Activated T-helper 1 cell treated with anti-CD3 and anti-CD28 coated beads, Interleukin-12 subunit alpha, Interleukin-12 subunit beta, Interleukin-2, Interleukin-4 antibody, amounts not matched to agents 30 ng/mL and 10 ng/mL and 1 ng/mL, durations not matched to agents 14 hours and 24 hours and 36 hours (primary cell): ENCODE measurements at regions not wholly inside any gene's neighbourhood (a gene's known extent, or its start where the extent isn't known, plus 50 kb on each side); places are given as distances from the start of the nearest gene placed in this dataset.

Experiments used
- DNase-seq: peaks from one replicate; pipeline ENCODE4 v3.0.0; 2021; ENCODE audit warnings: low spot score
- H3K27ac Mint-ChIP-seq: one replicate; pipeline ENCODE4 v1.8.0; 2021; ENCODE audit warnings: mild to moderate bottlenecking, mixed read lengths
- H3K27me3 Mint-ChIP-seq: one replicate; pipeline ENCODE4 v1.8.0; 2022; ENCODE audit warnings: mild to moderate bottlenecking, moderate library complexity, mixed read lengths; ENCODE audit not compliant: insufficient read depth
- H3K36me3 Mint-ChIP-seq: one replicate; pipeline ENCODE4 v1.8.0; 2021; ENCODE audit warnings: low read depth, mixed read lengths
- H3K4me1 Mint-ChIP-seq: one replicate; pipeline ENCODE4 v1.8.0; 2021; ENCODE audit warnings: low read depth, mixed read lengths
- H3K4me3 Mint-ChIP-seq: one replicate; pipeline ENCODE4 v1.8.0; 2021; ENCODE audit warnings: mild to moderate bottlenecking, moderate library complexity, mixed read lengths
- H3K9me3 Mint-ChIP-seq: one replicate; pipeline ENCODE4 v1.8.0; 2021; ENCODE audit warnings: mixed read lengths
- intact Hi-C: fragments of 100-400 bp; cut with micrococcal nuclease; formaldehyde crosslinking; loops from one replicate; pipeline ENCODE4 v1.15.1; 2024

DNA sequence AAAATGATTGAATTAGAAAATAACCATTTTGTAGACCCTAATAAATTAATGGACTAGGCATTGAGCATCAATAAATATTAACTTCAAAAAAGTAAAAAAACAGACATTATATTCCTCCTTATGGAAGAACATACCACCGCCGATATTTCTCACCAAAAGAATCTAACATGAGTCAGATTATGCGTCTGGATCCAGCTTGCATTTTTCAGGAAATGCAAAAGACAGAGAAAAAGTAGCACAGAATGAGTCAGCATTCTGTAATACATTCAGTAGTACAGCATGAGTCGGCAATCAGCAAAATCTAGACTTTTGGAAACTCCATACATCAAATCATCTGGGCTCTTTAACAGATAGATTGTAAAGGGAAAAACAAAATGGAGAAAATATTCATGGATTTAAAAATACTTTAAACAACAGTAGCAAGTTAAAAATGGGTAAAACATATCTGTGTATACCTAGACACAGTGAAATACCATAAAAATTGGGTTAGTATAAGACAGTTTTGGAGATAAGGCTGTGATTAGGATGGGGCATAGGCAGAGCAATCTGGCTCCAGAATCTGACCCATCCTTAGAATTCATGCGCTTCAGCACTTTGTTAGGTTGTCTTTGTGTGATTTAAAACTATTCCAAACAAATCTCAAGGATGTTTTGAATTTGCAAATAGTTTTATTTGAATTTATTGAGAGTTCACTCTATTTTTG lies 633.0 kb upstream of the FAM241A start:
- H3K27me3 Mint-ChIP-seq: peaks cover 4% of the 10 kb centered on the region
- intact Hi-C loops: no loop called here
- no peak overlapping the region for H3K27ac Mint-ChIP-seq
- no peak for DNase-seq
- no peaks in the 10 kb centered on the region for H3K9me3 Mint-ChIP-seq
- no peak overlapping the region for H3K4me3 Mint-ChIP-seq
- no peaks in the 10 kb centered on the region for H3K4me1 Mint-ChIP-seq
- H3K36me3 Mint-ChIP-seq: no peaks in the 10 kb centered on the region

DNA sequence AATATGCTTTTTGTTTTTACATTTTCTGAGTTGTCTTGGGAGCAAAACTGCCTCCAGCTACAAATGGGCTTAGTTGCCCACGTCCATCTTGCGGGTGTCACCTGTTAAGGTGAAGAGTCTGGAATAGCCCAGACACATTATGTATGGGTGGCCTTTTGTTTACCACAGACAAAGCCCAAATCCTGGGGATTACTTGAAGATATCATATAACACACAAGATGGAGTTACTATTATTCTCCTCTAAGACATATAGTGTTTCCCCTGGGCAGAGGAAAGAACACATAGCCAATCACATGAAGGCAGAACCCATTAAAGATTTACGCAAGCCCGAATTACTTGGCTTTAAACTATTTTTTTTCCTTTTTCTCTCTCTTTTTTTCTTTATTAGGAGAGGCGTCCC lies 625.6 kb upstream of the FAM241A start:
- Mint-ChIP-seq H3K27ac (no peak overlapping the region), H3K36me3 (no peaks in the 10 kb centered on the region), H3K9me3 (no peaks in the 10 kb centered on the region), H3K27me3 (no peaks in the 10 kb centered on the region), H3K4me3 (no peak overlapping the region), H3K4me1 (no peaks in the 10 kb centered on the region)
- intact Hi-C loops: no loop called here
- DNase-seq: no peak

DNA sequence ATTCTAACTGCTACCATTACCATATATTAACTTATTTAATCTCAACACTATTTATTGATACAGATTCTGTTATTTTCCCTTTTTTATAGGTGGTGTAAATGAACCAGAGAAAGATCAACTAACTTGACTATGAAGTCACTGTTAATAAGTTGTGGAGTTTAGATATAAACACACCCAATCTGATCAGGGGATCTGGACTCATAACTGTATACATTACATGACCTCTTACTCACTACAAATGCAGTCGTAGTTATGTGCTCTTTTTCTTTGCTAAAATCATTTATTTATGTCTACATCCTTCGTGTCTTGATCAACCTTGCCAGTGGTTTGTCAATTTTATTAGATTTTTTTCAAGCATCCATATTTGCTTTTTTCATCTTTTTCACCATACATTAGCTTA lies 614.8 kb upstream of the FAM241A start:
- Mint-ChIP-seq H3K4me1 (no peaks in the 10 kb centered on the region), H3K4me3 (no peak overlapping the region), H3K27ac (no peak overlapping the region), H3K36me3 (no peaks in the 10 kb centered on the region), H3K9me3 (peaks cover 12% of the 10 kb centered on the region), H3K27me3 (no peaks in the 10 kb centered on the region)
- intact Hi-C loops: no loop called here
- DNase-seq: no peak

DNA sequence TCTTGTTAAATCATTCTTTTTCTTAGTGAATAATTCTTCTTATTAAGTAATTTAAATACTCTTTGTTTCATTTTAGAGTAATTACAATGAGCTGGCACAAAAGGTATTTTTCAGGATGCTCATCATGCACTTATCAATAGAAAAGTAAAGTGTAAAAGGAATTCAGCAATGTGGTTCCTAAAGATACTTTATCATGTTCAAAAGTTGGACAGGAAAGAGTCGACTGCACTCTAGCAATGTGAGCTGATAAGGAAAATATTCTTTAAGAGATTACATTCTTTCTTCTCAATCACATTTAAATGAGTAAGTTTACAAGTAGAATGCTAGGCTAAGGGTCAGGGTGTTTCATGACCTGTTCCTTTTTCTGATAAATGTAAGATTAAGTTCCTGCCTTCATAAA lies 609.5 kb upstream of the FAM241A start:
- no peaks in the 10 kb centered on the region for H3K9me3 Mint-ChIP-seq
- no peak for DNase-seq
- H3K4me1 Mint-ChIP-seq: no peaks in the 10 kb centered on the region
- intact Hi-C loops: no loop called here
- H3K27me3 Mint-ChIP-seq: no peaks in the 10 kb centered on the region
- H3K27ac Mint-ChIP-seq: no peak overlapping the region
- H3K4me3 Mint-ChIP-seq: no peak overlapping the region
- no peaks in the 10 kb centered on the region for H3K36me3 Mint-ChIP-seq

DNA sequence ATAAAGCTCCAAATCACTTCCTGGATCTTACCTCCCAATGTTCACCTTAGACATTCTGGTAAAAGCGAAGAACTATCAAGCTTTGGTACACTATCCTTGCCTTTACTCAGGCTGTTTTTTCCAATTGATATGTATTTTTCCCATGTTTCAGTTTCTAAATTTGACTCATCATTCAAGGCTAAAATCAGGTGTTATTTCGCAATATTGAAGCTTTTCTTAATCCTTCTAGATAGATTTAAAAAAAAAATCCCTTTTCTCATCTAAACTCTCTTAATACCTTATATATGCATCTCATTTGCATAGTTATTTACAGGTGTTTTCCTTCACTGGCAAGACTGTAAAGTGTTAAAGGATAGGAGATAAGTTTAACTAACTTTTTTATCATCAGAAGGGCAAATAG lies 608.1 kb upstream of the FAM241A start:
- H3K4me1 Mint-ChIP-seq: no peaks in the 10 kb centered on the region
- intact Hi-C loops: no loop called here
- H3K9me3 Mint-ChIP-seq: no peaks in the 10 kb centered on the region
- no peaks in the 10 kb centered on the region for H3K27me3 Mint-ChIP-seq
- no peaks in the 10 kb centered on the region for H3K36me3 Mint-ChIP-seq
- no peak overlapping the region for H3K4me3 Mint-ChIP-seq
- no peak overlapping the region for H3K27ac Mint-ChIP-seq
- DNase-seq: no peak

DNA sequence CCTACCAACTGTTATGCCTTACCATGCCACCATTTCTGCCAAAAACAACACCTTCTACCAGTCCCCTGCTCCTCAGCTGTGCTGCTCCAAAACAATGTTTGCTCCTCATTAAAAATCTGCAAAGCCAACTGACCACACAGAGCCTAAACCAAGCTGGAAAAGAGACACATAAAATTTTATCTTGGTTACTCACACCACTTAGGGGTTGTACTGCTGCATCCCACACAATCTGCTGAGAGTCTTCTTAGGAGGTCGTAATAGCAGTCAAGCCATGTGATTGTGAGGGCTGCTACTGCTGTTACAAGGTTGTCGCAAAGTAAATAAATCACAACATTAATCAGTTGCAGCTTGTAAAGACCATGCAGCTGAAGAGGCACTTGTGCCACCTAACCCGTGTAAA lies 607.4 kb upstream of the FAM241A start:
- no peak overlapping the region for H3K4me3 Mint-ChIP-seq
- H3K9me3 Mint-ChIP-seq: no peaks in the 10 kb centered on the region
- no peaks in the 10 kb centered on the region for H3K27me3 Mint-ChIP-seq
- DNase-seq: no peak
- H3K36me3 Mint-ChIP-seq: no peaks in the 10 kb centered on the region
- no peaks in the 10 kb centered on the region for H3K4me1 Mint-ChIP-seq
- H3K27ac Mint-ChIP-seq: no peak overlapping the region
- intact Hi-C loops: no loop called here

DNA sequence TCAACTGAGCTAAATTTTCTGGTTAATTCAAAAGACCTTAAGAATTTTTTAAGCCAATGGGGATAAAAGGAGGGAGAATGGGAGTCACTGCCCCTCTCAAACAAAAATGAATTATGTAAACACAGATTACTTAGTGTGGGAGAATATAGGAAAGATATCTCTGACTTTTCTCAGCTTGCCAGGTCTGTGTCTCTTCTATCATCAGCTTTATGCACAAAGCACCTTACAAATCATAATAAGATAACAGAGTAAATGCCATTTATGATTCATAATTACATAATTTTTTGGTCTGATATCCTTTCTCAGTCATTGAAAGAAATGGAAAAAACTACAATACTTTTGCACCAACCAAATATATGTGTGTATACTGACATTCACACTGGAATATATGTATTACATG lies 604.6 kb upstream of the FAM241A start:
- Mint-ChIP-seq H3K4me1 (no peaks in the 10 kb centered on the region), H3K4me3 (no peak overlapping the region), H3K27me3 (no peaks in the 10 kb centered on the region), H3K9me3 (no peaks in the 10 kb centered on the region), H3K27ac (no peak overlapping the region), H3K36me3 (no peaks in the 10 kb centered on the region)
- DNase-seq: no peak
- intact Hi-C loops: no loop called here

DNA sequence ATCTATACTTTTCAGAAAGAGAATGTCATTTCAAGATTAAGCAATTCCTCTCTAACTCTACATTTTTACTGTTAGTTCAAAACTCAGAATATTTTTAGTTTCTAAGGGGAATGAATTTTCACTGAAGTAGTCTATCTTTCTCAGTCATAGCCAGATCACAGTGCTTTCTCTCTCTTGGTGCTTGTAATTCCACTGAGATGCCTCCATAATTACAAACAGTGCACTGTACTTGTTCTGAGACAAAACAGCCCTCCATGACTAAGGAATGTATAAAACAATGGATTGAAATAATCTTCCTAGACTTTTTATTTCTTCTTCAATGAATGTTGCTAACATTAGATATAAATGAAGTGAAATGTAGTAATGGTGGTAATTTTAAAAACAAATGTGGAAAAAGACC lies 603.2 kb upstream of the FAM241A start:
- Mint-ChIP-seq H3K4me3 (no peak overlapping the region), H3K9me3 (no peaks in the 10 kb centered on the region), H3K36me3 (no peaks in the 10 kb centered on the region), H3K4me1 (no peaks in the 10 kb centered on the region), H3K27ac (no peak overlapping the region), H3K27me3 (no peaks in the 10 kb centered on the region)
- intact Hi-C loops: no loop called here
- no peak for DNase-seq

DNA sequence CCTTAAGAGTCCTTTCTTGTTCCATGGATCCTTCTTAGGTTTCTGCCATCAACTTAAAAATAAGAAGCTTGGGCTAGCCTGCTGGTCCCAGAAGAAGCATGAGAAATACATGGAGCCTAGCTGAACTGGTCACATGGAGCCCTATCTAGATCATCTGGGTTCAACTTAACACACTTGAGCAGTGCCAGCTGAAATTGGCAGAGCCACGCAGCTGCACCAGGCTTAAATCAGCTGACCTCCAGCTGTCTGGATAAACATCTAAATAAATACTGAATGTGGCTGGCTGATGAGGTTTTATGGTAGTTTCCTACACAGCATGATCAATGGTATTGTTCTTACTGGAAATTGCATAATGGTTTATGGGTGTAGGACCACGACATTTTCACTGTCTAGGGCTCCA lies 598.4 kb upstream of the FAM241A start:
- intact Hi-C loops: no loop called here
- no peaks in the 10 kb centered on the region for H3K36me3 Mint-ChIP-seq
- H3K27me3 Mint-ChIP-seq: no peaks in the 10 kb centered on the region
- no peak overlapping the region for H3K27ac Mint-ChIP-seq
- H3K4me1 Mint-ChIP-seq: no peaks in the 10 kb centered on the region
- no peak for DNase-seq
- H3K9me3 Mint-ChIP-seq: no peaks in the 10 kb centered on the region
- no peak overlapping the region for H3K4me3 Mint-ChIP-seq

DNA sequence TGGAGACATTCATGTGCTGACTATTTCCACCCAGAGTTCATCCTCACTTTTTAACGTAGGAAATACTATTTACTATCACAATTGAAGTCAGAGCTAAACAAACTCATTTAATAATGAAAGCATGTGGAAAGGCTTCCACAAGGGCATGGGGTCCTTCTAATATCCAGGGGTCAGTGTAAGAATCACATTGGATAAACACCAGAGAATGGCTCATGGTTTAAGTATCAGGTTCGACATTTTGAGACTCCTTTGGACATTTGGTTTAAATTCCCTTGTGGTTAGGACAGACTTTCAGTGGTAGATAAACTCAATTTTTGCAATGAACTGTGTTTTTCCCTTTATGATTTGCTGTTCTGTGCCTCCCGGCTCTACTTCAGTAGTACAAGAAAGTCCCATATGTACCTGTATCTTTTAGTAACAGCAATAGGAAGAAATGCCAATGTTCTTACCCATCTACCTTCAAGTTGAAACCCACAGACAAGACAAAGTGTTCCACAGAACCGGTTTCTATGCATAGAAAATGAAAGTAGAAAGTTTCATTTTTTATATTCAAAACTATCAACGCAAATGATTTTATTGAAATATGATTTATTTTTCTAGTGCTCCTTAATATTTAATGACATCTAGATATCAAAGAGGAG lies 589.0 kb upstream of the FAM241A start:
- Mint-ChIP-seq H3K27me3 (no peaks in the 10 kb centered on the region), H3K9me3 (no peaks in the 10 kb centered on the region), H3K4me1 (no peaks in the 10 kb centered on the region), H3K27ac (no peak overlapping the region), H3K4me3 (no peak overlapping the region), H3K36me3 (no peaks in the 10 kb centered on the region)
- intact Hi-C loops: no loop called here
- no peak for DNase-seq

DNA sequence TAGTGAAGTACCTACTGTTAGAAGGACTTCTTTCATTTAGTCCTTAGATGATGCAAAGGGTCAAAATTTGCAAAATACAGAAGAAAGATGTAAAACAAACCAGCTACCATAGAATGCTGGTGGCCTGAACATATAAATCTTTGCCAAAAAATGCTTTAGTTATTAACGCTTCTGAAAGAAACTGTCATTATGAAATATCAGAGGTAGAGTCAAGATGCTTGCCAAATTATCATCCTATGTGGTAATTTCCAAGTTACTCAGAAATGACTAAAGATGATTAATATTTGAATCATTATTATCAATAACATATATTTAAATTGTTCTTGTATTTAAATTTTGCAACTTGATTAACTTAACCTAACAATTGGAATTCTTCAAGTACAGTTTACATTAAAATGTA lies 588.4 kb upstream of the FAM241A start:
- Mint-ChIP-seq H3K4me1 (no peaks in the 10 kb centered on the region), H3K27ac (no peak overlapping the region), H3K9me3 (no peaks in the 10 kb centered on the region), H3K27me3 (no peaks in the 10 kb centered on the region), H3K36me3 (no peaks in the 10 kb centered on the region), H3K4me3 (no peak overlapping the region)
- intact Hi-C loops: no loop called here
- no peak for DNase-seq

DNA sequence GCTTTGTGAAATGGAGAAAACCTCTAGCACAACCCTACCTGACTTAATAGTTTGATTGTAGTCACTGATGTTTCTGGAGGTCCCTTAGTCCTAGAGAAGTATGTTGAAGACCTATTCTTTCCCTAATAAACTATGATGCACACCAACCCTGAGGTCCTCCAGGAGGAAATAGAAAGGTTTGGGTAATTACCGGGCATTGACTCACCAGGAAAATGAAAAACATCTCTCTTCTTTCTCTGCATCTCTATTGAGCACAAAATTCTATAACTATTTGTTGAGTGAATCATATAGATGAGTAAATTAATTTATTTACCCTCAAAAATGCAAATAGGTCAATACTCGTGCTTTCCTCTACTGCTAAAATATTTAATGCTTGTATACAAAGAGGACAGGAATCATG lies 582.4 kb upstream of the FAM241A start:
- Mint-ChIP-seq H3K27ac (no peak overlapping the region), H3K4me1 (no peaks in the 10 kb centered on the region), H3K27me3 (no peaks in the 10 kb centered on the region), H3K36me3 (no peaks in the 10 kb centered on the region), H3K4me3 (no peak overlapping the region), H3K9me3 (no peaks in the 10 kb centered on the region)
- no peak for DNase-seq
- intact Hi-C loops: no loop called here

DNA sequence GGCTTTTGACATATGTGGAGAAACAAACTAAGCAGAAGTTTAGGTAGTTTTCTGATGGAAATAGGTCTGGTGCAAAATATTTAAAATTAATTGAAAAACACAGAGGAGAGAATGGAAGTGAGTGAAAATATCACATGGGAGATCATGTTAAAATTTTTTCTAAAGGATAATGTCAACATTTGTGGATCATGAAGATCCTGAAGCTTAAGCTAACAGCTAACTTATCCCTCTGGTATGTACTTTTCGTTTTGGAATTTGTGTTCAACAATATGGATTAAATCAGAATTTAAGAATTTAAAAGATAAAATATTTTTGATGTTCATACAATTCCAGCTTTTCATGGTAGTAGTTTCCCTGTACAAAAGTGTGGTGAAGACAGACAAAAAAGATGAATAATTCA lies 572.8 kb upstream of the FAM241A start:
- Mint-ChIP-seq H3K27ac (no peak overlapping the region), H3K9me3 (no peaks in the 10 kb centered on the region), H3K36me3 (no peaks in the 10 kb centered on the region), H3K4me3 (no peak overlapping the region), H3K4me1 (no peaks in the 10 kb centered on the region), H3K27me3 (no peaks in the 10 kb centered on the region)
- no peak for DNase-seq
- intact Hi-C loops: no loop called here

DNA sequence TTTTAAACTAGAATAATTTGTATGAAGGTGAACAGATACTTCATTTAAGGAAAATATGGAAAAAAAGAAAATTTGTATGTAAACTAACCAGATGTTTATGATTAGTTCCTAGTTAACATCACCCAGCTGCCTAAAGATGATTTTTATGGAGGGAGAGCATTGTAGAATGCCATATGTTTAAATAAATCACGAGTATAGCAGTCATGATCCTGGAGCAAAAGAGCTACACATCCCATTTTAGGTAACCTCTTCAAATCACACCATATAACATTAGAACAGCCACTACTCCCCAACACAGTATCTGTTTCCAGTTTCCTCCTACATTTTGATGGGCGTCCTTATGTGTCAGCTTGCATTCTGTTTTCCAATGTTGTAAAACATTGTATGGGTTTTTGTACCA lies 571.9 kb upstream of the FAM241A start:
- intact Hi-C loops: no loop called here
- H3K9me3 Mint-ChIP-seq: no peaks in the 10 kb centered on the region

More for the DNA sequence above, 571.9 kb upstream of the FAM241A start:
- no peak for DNase-seq
- Mint-ChIP-seq H3K36me3 (no peaks in the 10 kb centered on the region), H3K27ac (no peak overlapping the region), H3K4me3 (no peak overlapping the region), H3K4me1 (no peaks in the 10 kb centered on the region), H3K27me3 (no peaks in the 10 kb centered on the region)
